Panc1 (cell line): ENCODE measurements at regions not wholly inside any gene's neighbourhood (a gene's known extent, or its start where the extent isn't known, plus 50 kb on each side); places are given as distances from the start of the nearest gene placed in this dataset.

ENCODE experiments used
- ATAC-seq: fragments of 200-7000 bp; cut with Tn5 transposase; 2 replicates; pipeline ENCODE4 v1.9.1; 2020; ENCODE audit warnings: mild to moderate bottlenecking, moderate library complexity
- BruUV-seq: library from RNA; stranded (reverse); fragments of 400-500 nt; replicated peaks from 2 replicates; lab custom pipeline; 2021; lab: Mats Ljungman, UMichigan
- CTCF ChIA-PET: fragments of 300-600 bp; sonication (Branson Sonifier 250); formaldehyde crosslinking; loops from one replicate; lab custom pipeline; 2022; ENCODE audit warnings: antibody characterized with exemption; lab: Charles Lee
- POLR2A ChIA-PET: fragments of 300-600 bp; sonication (Branson Sonifier 250); formaldehyde crosslinking; loops from one replicate; lab custom pipeline; 2022; ENCODE audit warnings: antibody characterized with exemption; lab: Charles Lee
- DNase-seq: peaks from one replicate; pipeline ENCODE4 v3.0.0-alpha.2; 2010; ENCODE audit warnings: low read depth, low spot score
- H3K27ac ChIP-seq: 2 replicates; pipeline ENCODE4 v1.5.1; 2011; ENCODE audit warnings: mild to moderate bottlenecking, low read length, inconsistent platforms
- H3K27me3 ChIP-seq: fragments of 200-500 bp; sonication (Bioruptor generic); 2 replicates; pipeline ENCODE4 v1.6.0; 2014; ENCODE audit warnings: low read length, inconsistent platforms; ENCODE audit not compliant: control insufficient read depth, insufficient read depth
- H3K36me3 ChIP-seq: fragments of 200-500 bp; sonication (Bioruptor generic); 2 replicates; pipeline ENCODE4 v1.5.1; 2014; ENCODE audit warnings: inconsistent platforms, mild to moderate bottlenecking, low read length, moderate library complexity; ENCODE audit not compliant: control insufficient read depth, insufficient read depth
- H3K4me1 ChIP-seq: 2 replicates; pipeline ENCODE4 v1.5.1; 2011; ENCODE audit warnings: inconsistent platforms, mild to moderate bottlenecking, low read length, moderate library complexity; ENCODE audit not compliant: control insufficient read depth, insufficient read depth
- H3K4me3 ChIP-seq, 2 experiments: 2 replicates each; pipeline ENCODE4 v1.5.1; 2011 to 2012; ENCODE audit warnings: low read depth in 2 of 2, low read length in 2 of 2, mild to moderate bottlenecking in 2 of 2, inconsistent platforms in 1 of 2, moderate library complexity in 1 of 2
- H3K9me3 ChIP-seq: fragments of 200-500 bp; sonication (Bioruptor generic); 2 replicates; pipeline ENCODE4 v1.5.1; 2014; ENCODE audit warnings: low read depth, mild to moderate bottlenecking, inconsistent platforms, low read length, moderate library complexity; ENCODE audit not compliant: control insufficient read depth, insufficient read depth
- CTCF ChIP-seq: fragments of 450-650 bp; IDR thresholded peaks from 2 replicates; pipeline ENCODE4 v1.5.1; 2017; ENCODE audit warnings: mild to moderate bottlenecking
- POLR2AphosphoS5 ChIP-seq: IDR thresholded peaks from 2 replicates; pipeline ENCODE4 v1.6.1; 2012; ENCODE audit warnings: mild to moderate bottlenecking, low read depth, low read length, moderate library complexity
- SIN3A ChIP-seq: IDR thresholded peaks from 2 replicates; pipeline ENCODE4 v1.6.1; 2012; ENCODE audit warnings: low read depth, mild to moderate bottlenecking, low read length, moderate library complexity, borderline replicate concordance; ENCODE audit not compliant: insufficient read depth
- TCF7L2 ChIP-seq: IDR thresholded peaks from 2 replicates; pipeline ENCODE4 v1.6.1; 2011; ENCODE audit warnings: mild to moderate bottlenecking, low read depth, low read length, inconsistent platforms
- in situ Hi-C: cut with HindIII; loops from 2 replicates; pipeline ENCODE4 v1.10.0; 2016; ENCODE audit warnings: low sequenced_read_pairs, low pct_unique_long_range_greater_than_20kb
- intact Hi-C: fragments of 100-400 bp; cut with micrococcal nuclease; formaldehyde crosslinking; loops from one replicate; pipeline ENCODE4 v1.10.0; 2022; ENCODE audit not compliant: unreplicated experiment
- TF ChIP-seq, protein P1 (sequence below), 2 experiments: IDR thresholded peaks; 2 replicates each; pipeline ENCODE4 v1.6.1; 2011 to 2012; ENCODE audit warnings: low read depth in 2 of 2, control low read depth in 1 of 2, low read length in 1 of 2, mild to moderate bottlenecking in 1 of 2, moderate library complexity in 1 of 2; ENCODE audit not compliant: insufficient read depth in 1 of 2

- POLR2A ChIA-PET, result no interaction called here
- H3K27ac ChIP-seq, result no peak overlapping the region
- no TSS peak for BruUV-seq
- 0 out of 2 replicates have a peak, but pooled peaks have one; percentile 42 for ATAC-seq
- no peaks in the 10 kb centered on the region for H3K9me3 ChIP-seq
- no peaks in the 10 kb centered on the region for H3K36me3 ChIP-seq
- H3K4me1 ChIP-seq, result no peaks in the 10 kb centered on the region
- H3K4me3 ChIP-seq, result no peak overlapping the region
- in situ Hi-C loops, result no loop called here
- CTCF ChIA-PET, result no interaction called here
- DNase-seq, result no peak
- TF ChIP-seq, protein P1, sequence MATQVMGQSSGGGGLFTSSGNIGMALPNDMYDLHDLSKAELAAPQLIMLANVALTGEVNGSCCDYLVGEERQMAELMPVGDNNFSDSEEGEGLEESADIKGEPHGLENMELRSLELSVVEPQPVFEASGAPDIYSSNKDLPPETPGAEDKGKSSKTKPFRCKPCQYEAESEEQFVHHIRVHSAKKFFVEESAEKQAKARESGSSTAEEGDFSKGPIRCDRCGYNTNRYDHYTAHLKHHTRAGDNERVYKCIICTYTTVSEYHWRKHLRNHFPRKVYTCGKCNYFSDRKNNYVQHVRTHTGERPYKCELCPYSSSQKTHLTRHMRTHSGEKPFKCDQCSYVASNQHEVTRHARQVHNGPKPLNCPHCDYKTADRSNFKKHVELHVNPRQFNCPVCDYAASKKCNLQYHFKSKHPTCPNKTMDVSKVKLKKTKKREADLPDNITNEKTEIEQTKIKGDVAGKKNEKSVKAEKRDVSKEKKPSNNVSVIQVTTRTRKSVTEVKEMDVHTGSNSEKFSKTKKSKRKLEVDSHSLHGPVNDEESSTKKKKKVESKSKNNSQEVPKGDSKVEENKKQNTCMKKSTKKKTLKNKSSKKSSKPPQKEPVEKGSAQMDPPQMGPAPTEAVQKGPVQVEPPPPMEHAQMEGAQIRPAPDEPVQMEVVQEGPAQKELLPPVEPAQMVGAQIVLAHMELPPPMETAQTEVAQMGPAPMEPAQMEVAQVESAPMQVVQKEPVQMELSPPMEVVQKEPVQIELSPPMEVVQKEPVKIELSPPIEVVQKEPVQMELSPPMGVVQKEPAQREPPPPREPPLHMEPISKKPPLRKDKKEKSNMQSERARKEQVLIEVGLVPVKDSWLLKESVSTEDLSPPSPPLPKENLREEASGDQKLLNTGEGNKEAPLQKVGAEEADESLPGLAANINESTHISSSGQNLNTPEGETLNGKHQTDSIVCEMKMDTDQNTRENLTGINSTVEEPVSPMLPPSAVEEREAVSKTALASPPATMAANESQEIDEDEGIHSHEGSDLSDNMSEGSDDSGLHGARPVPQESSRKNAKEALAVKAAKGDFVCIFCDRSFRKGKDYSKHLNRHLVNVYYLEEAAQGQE (IDR thresholded peaks at IDR 0.05; ENCODE audit: insufficient read depth in 1 of 2, low read depth in 2 of 2, low read length in 1 of 2), result no peak
- TF ChIP-seq POLR2AphosphoS5 (no peak), TCF7L2 (no peak)
- intact Hi-C loops, result loop anchor here (10.0 kb wide), 1 partner anchor 253 kb away; no protein-coding TSS in a partner anchor
- no peaks in the 10 kb centered on the region for H3K27me3 ChIP-seq
Observed at GRCh38 chr1:217921126-217921904, 290.2 kb downstream of the SPATA17 start.

DNA sequence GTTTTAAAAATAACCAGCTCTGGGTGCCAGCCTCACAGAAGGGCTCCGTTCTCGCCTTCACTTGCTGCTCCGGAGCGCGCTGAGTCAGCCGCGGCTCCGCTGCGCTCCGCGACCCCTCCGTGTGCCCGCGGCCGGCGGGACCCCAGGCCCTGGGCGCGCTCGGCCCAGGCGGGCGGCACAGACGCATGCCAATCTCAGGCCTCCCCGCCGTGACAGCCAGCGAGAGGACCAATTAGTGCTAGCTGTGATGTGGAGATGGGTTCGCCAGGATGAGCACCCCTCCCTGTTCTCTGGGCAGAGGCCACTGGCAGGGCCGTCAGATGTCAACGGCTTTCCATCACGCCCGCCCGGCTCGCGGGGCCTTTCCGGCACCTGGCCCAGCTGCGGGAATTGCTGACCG is 293.8 kb downstream of the SPATA17 start:
- intact Hi-C loops, result loop anchor here (10.0 kb wide), 1 partner anchor 250 kb away; no protein-coding TSS in a partner anchor
- DNase-seq, result no peak
- ATAC-seq, result no peak
- Histone ChIP-seq H3K4me3 (no peak overlapping the region), H3K4me1 (no peaks in the 10 kb centered on the region), H3K9me3 (no peaks in the 10 kb centered on the region), H3K27ac (no peak overlapping the region), H3K27me3 (no peaks in the 10 kb centered on the region), H3K36me3 (no peaks in the 10 kb centered on the region)
- BruUV-seq, result no TSS peak
- ChIA-PET POLR2A (no interaction called here), CTCF (no interaction called here)
- in situ Hi-C loops, result no loop called here
- no peak for TF ChIP-seq CTCF
- TF ChIP-seq TCF7L2, result no peak
- TF ChIP-seq SIN3A, result no peak
- TF ChIP-seq, protein P1 (IDR thresholded peaks at IDR 0.05; ENCODE audit: insufficient read depth in 1 of 2, low read depth in 2 of 2, low read length in 1 of 2), result no peak
- no peak for TF ChIP-seq POLR2AphosphoS5
